K562 (cell line): ENCODE measurements at regions not wholly inside any gene's neighbourhood (a gene's known extent, or its start where the extent isn't known, plus 50 kb on each side); places are given as distances from the start of the nearest gene placed in this dataset.

ENCODE experiments used
- ATAC-seq: fragments of 200-7000 bp; cut with Tn5 transposase; 3 replicates; pipeline ENCODE4 v1.9.1; 2020; ENCODE audit warnings: moderate library complexity
- BruUV-seq: library from RNA; stranded (reverse); fragments of 400-500 nt; replicated peaks from 2 replicates; lab custom pipeline; 2021; lab: Mats Ljungman, UMichigan
- CTCF ChIA-PET: fragments of 300-600 bp; formaldehyde crosslinking; extraction: SDS; loops from one replicate; lab custom pipeline; 2021; ENCODE audit warnings: low intra/inter-chr PET ratio; lab: Yijun Ruan, JAX
- POLR2A ChIA-PET: fragments of 300-600, 350-650 bp; sonication (Branson Sonifier 250); formaldehyde crosslinking; extraction: SDS; loops from one replicate; lab custom pipeline; 2021; ENCODE audit warnings: antibody characterized with exemption, inconsistent platforms; lab: Yijun Ruan, JAX
- DNase-seq, 4 experiments: peaks; one replicate each; pipeline versions ENCODE4 v3.0.0 to v3.0.0-alpha.2; 2011 to 2018; ENCODE audit warnings: low spot score in 3 of 4, mixed read lengths in 3 of 4; ENCODE audit errors: extremely low read depth in 1 of 4
- FAIRE-seq: peaks from 2 replicates; lab custom pipeline; 2011; peaks lifted over from hg19 to GRCh38; lab: Jason Lieb, UNC
- H2AFZ ChIP-seq: 2 replicates; pipeline ENCODE4 v1.6.0; 2011; ENCODE audit warnings: low read depth, low read length, control low read depth, inconsistent platforms
- H3K27ac ChIP-seq: fragments of 200-600 bp; 3 replicates; pipeline ENCODE4 v1.8.0; 2011; ENCODE audit warnings: low read depth, mild to moderate bottlenecking, control low read depth, inconsistent platforms, low read length, moderate library complexity, mixed read lengths; ENCODE audit errors: extremely low read depth
- H3K27me3 ChIP-seq, 2 experiments: fragments of 300-600 bp in 1 of 2; 2 replicates in 1 of 2; 3 replicates in 1 of 2; pipeline versions ENCODE4 v1.6.0 to v1.8.0; 2011; ENCODE audit warnings: inconsistent platforms in 2 of 2, low read length in 2 of 2, mild to moderate bottlenecking in 1 of 2, mixed read lengths in 1 of 2, moderate library complexity in 1 of 2; ENCODE audit not compliant: control insufficient read depth in 2 of 2, insufficient read depth in 2 of 2
- H3K36me3 ChIP-seq: fragments of 300-600 bp; 3 replicates; pipeline ENCODE4 v1.8.0; 2011; ENCODE audit warnings: mild to moderate bottlenecking, low read length, inconsistent platforms; ENCODE audit not compliant: control insufficient read depth, insufficient read depth
- H3K4me1 ChIP-seq, 2 experiments: fragments of 200-600 bp in 1 of 2; replicated peaks in 1 of 2; 2 replicates in 1 of 2; 3 replicates in 1 of 2; pipeline versions ENCODE4 v1.5.1 to v1.8.0; 2011; ENCODE audit warnings: inconsistent platforms in 2 of 2, low read length in 2 of 2, mild to moderate bottlenecking in 1 of 2, mixed read lengths in 1 of 2, moderate library complexity in 1 of 2; ENCODE audit not compliant: control insufficient read depth in 2 of 2, insufficient read depth in 2 of 2
- H3K4me2 ChIP-seq: 2 replicates; pipeline ENCODE4 v1.6.1; 2011; ENCODE audit warnings: low read length, control low read depth, inconsistent platforms, mixed read lengths; ENCODE audit not compliant: insufficient read depth
- H3K4me3 ChIP-seq: fragments of 200-600 bp; sonication (generic), shearing (Covaris generic); 2 replicates; pipeline ENCODE4 v1.5.1; 2016; ENCODE audit warnings: control low read depth, inconsistent platforms
- H3K79me2 ChIP-seq: fragments of 200-600 bp; 3 replicates; pipeline ENCODE4 v1.8.0; 2011; ENCODE audit warnings: low read length, inconsistent platforms; ENCODE audit not compliant: control insufficient read depth, insufficient read depth
- H3K9ac ChIP-seq, 2 experiments: 2 replicates each; pipeline versions ENCODE4 v1.6.0 to v1.6.1; 2011; ENCODE audit warnings: low read depth in 2 of 2, low read length in 2 of 2, control low read depth in 1 of 2, inconsistent platforms in 1 of 2, mild to moderate bottlenecking in 1 of 2, mixed read lengths in 1 of 2; ENCODE audit not compliant: insufficient read depth in 1 of 2
- H3K9me1 ChIP-seq: one replicate; pipeline ENCODE4 v1.6.0; 2011; ENCODE audit warnings: inconsistent platforms, mild to moderate bottlenecking, low read length, moderate library complexity; ENCODE audit not compliant: control insufficient read depth, insufficient read depth
- H3K9me3 ChIP-seq: replicated peaks from 2 replicates; pipeline ENCODE4 v1.5.1; 2011; ENCODE audit warnings: low read depth, low read length, inconsistent platforms; ENCODE audit not compliant: control insufficient read depth, insufficient read depth
- H4K20me1 ChIP-seq: replicated peaks from 2 replicates; pipeline ENCODE4 v1.6.1; 2011; ENCODE audit warnings: low read length, inconsistent platforms, mixed read lengths; ENCODE audit not compliant: control insufficient read depth, insufficient read depth
- ATF7 ChIP-seq: fragments of 450-650 bp; IDR thresholded peaks from 2 replicates; pipeline ENCODE4 v1.7.1; 2014; ENCODE audit warnings: mild to moderate bottlenecking, moderate library complexity
- ELF1 ChIP-seq: fragments of 200-800 bp; sonication (Bioruptor generic); IDR thresholded peaks from 2 replicates; pipeline ENCODE4 v1.6.1; 2016; ENCODE audit warnings: missing genetic modification characterization, missing compliant biosample characterization
- EZH2 ChIP-seq: IDR thresholded peaks from 2 replicates; pipeline ENCODE4 v1.6.1; 2012; ENCODE audit warnings: low read depth, mild to moderate bottlenecking, inconsistent platforms, low read length, borderline replicate concordance
- GTF2A2 ChIP-seq: IDR thresholded peaks from 2 replicates; pipeline ENCODE4 v1.6.1; 2016; ENCODE audit warnings: mild to moderate bottlenecking, missing genetic modification characterization, missing compliant biosample characterization
- HBP1 ChIP-seq: fragments of 450-650 bp; formaldehyde crosslinking; IDR thresholded peaks from 2 replicates; pipeline ENCODE4 v1.4.0; 2022; ENCODE audit warnings: missing genetic modification characterization
- MTA3 ChIP-seq: fragments of 450-650 bp; formaldehyde crosslinking; IDR thresholded peaks from 2 replicates; pipeline ENCODE4 v1.6.1; 2017; ENCODE audit warnings: mild to moderate bottlenecking, borderline replicate concordance
- RFX5 ChIP-seq: IDR thresholded peaks from 2 replicates; pipeline ENCODE4 v1.6.1; 2011; ENCODE audit warnings: low read depth, mild to moderate bottlenecking, improper control_type of control experiment, low read length
- RNF2 ChIP-seq: sonication (generic); IDR thresholded peaks from 2 replicates; pipeline ENCODE4 v1.6.1; 2016
- TFAP4 ChIP-seq: sonication (generic); formaldehyde crosslinking; IDR thresholded peaks from 2 replicates; pipeline ENCODE4 v1.8.0; 2022; ENCODE audit warnings: missing genetic modification reagents, mild to moderate bottlenecking, moderate library complexity, borderline replicate concordance
- UBTF ChIP-seq, 2 experiments: IDR thresholded peaks; 2 replicates each; pipeline ENCODE4 v1.6.1; 2012; ENCODE audit warnings: improper control_type of control experiment in 2 of 2, low read depth in 2 of 2, low read length in 2 of 2, borderline replicate concordance in 1 of 2
- ZNF124 ChIP-seq: sonication (generic); formaldehyde crosslinking; IDR thresholded peaks from 2 replicates; pipeline ENCODE4 v1.8.1; 2022; ENCODE audit warnings: missing genetic modification reagents
- WGBS: fragments of 100-300 bp; shearing (Covaris generic); methylation state at CpG from one replicate; pipeline ENCODE4 v1.1.6; 2016; ENCODE audit warnings: low coverage, mixed read lengths; ENCODE audit not compliant: insufficient coverage; ENCODE audit errors: missing lambda C conversion rate; 5-methylcytosine and 5-hydroxymethylcytosine counted together
- in situ Hi-C: fragments of 300-500 bp; cut with MboI; formaldehyde crosslinking; loops from 4 replicates; pipeline ENCODE4 v1.15.0; 2018; ENCODE audit warnings: inconsistent platforms, mixed read lengths
- intact Hi-C: fragments of 100-400 bp; cut with micrococcal nuclease; formaldehyde crosslinking; loops from 2 replicates; pipeline ENCODE4 v1.14.2; 2022
- TF ChIP-seq, protein P1 (sequence below): fragments of 200-800 bp; sonication (Bioruptor generic); IDR thresholded peaks from 2 replicates; pipeline ENCODE4 v1.6.1; 2017; ENCODE audit warnings: missing genetic modification characterization, missing compliant biosample characterization
- TF ChIP-seq, protein P2 (sequence below): fragments of 150-350 bp; conservative IDR thresholded peaks from 2 replicates; pipeline ENCODE4 v1.6.1; 2014; ENCODE audit warnings: low read length

- TF ChIP-seq ZNF124 (no peak), ELF1 (tag) (no peak), TFAP4 (no peak), EZH2 (no peak), RNF2 (no peak), GTF2A2 (tag) (no peak), RFX5 (no peak)
- TF ChIP-seq, all 486 proteins: peak for 0
These were observed 248.8 kb upstream of the NSMCE3 start (continued) for GRCh38 chr15:29518442-29518841.

DNA sequence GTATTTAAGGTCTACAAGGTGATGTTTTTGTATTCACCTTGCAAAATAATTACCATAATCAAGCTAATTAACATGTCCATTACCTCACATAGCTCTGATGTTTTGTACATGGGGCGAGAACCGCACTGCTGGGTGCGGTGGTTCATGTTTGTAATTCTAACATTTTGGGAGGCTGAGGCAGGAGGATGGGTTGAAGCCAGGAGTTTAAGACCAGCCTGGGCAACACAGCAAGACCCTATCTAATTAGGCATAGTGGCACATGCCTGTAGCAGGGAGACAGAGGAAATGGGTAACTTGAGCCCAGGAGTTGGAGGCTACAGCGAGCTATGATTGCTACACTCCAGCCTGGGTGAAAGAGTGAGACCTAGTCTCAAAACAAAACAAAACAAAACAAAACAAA lies 248.2 kb upstream of the NSMCE3 start:
- WGBS: 0% methylated on average over 4 of the region's 4 CpGs
- TF ChIP-seq UBTF (IDR thresholded peaks at IDR 0.05; ENCODE audit: borderline replicate concordance in 1 of 2, low read depth in 2 of 2, low read length in 2 of 2): no peak
- TF ChIP-seq ELF1 (tag): no peak
- TF ChIP-seq, protein P1, sequence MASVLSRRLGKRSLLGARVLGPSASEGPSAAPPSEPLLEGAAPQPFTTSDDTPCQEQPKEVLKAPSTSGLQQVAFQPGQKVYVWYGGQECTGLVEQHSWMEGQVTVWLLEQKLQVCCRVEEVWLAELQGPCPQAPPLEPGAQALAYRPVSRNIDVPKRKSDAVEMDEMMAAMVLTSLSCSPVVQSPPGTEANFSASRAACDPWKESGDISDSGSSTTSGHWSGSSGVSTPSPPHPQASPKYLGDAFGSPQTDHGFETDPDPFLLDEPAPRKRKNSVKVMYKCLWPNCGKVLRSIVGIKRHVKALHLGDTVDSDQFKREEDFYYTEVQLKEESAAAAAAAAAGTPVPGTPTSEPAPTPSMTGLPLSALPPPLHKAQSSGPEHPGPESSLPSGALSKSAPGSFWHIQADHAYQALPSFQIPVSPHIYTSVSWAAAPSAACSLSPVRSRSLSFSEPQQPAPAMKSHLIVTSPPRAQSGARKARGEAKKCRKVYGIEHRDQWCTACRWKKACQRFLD (CRISPR knock-in tag): no peak
- TF ChIP-seq MTA3: no peak
- TF ChIP-seq ATF7: no peak
- TF ChIP-seq, protein P2, sequence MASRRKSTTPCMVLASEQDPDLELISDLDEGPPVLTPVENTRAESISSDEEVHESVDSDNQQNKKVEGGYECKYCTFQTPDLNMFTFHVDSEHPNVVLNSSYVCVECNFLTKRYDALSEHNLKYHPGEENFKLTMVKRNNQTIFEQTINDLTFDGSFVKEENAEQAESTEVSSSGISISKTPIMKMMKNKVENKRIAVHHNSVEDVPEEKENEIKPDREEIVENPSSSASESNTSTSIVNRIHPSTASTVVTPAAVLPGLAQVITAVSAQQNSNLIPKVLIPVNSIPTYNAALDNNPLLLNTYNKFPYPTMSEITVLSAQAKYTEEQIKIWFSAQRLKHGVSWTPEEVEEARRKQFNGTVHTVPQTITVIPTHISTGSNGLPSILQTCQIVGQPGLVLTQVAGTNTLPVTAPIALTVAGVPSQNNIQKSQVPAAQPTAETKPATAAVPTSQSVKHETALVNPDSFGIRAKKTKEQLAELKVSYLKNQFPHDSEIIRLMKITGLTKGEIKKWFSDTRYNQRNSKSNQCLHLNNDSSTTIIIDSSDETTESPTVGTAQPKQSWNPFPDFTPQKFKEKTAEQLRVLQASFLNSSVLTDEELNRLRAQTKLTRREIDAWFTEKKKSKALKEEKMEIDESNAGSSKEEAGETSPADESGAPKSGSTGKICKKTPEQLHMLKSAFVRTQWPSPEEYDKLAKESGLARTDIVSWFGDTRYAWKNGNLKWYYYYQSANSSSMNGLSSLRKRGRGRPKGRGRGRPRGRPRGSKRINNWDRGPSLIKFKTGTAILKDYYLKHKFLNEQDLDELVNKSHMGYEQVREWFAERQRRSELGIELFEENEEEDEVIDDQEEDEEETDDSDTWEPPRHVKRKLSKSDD: no peak
- TF ChIP-seq HBP1 (CRISPR knock-in tag): no peak

More for the DNA sequence above, 248.2 kb upstream of the NSMCE3 start:
- H3K79me2 ChIP-seq: no peaks in the 10 kb centered on the region
- H3K27ac ChIP-seq: no peak overlapping the region
- no peaks in the 10 kb centered on the region for H3K9me1 ChIP-seq
- intact Hi-C loops: no loop called here
- in situ Hi-C loops: no loop called here
- ChIA-PET POLR2A (no interaction called here), CTCF (no interaction called here)
- FAIRE-seq (no peak), DNase-seq (no peak), ATAC-seq (no peak)
- no peaks in the 10 kb centered on the region for H3K4me1 ChIP-seq
- H3K36me3 ChIP-seq: no peaks in the 10 kb centered on the region
- H4K20me1 ChIP-seq: no peaks in the 10 kb centered on the region
- no peak overlapping the region for H3K9ac ChIP-seq
- no peak overlapping the region for H3K4me3 ChIP-seq
- no peak overlapping the region for H3K4me2 ChIP-seq
- H2AFZ ChIP-seq: no peak overlapping the region
- no TSS peak for BruUV-seq
- no peaks in the 10 kb centered on the region for H3K27me3 ChIP-seq
- H3K9me3 ChIP-seq: no peaks in the 10 kb centered on the region
